NCI-H345 treated with DMSO at 0.1 percent for 48 hours (cell line): ENCODE measurements at regions not wholly inside any gene's neighbourhood (a gene's known extent, or its start where the extent isn't known, plus 50 kb on each side); places are given as distances from the start of the nearest gene placed in this dataset.
"Not testable (repeated sequence)": the region's sequence is repeated elsewhere in the genome, so short reads cannot be mapped to it uniquely, and the experiment has no call there.

Source experiments
- DNase-seq: peaks from one replicate; lab custom pipeline; 2025; ENCODE audit not compliant: unreplicated experiment; lab: John Stamatoyannopoulos, UW

DNA sequence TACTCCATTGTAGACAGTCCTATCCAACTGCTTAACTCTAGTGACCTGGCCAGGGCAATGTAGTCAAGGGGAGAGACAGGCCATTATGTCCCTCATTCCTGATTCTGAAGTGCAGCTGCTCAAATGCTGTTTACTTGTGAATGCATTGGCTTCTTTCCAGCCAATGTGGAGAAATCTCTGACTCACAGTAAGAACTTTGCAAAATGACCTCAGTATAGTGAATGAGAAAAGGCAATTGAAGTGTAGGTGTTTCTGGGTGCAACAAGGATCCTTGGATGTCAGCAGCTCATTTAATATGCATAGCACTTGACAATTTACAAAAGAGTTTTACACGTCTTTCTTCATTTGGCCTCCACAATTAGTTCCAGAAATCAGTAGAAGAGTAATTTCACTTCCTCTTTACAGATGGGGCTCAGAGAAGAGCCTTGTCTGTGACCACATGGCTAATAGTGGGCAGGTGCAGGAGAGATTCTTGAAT is 367.2 kb downstream of the OSTF1 start:
- DNase-seq, result no peak

DNA sequence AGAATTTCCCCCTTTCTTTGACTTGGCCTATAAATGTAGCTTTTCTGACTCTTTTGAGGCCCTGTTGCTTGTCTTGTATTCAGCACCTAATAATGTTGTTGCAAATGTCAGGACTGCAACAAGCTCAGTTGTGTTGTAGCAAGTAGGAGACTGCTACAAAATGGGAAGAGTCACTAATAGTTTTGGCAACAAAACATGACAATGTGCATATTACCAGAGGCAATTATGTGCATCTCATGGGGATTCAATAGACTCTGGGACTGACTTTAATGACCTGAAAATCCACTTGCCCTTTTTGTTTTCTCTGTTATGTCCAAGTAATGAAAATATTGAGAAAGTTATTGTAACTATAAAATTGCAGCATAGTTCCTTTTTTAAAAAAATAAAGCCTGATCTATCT is 368.4 kb downstream of the OSTF1 start:
- no peak for DNase-seq

DNA sequence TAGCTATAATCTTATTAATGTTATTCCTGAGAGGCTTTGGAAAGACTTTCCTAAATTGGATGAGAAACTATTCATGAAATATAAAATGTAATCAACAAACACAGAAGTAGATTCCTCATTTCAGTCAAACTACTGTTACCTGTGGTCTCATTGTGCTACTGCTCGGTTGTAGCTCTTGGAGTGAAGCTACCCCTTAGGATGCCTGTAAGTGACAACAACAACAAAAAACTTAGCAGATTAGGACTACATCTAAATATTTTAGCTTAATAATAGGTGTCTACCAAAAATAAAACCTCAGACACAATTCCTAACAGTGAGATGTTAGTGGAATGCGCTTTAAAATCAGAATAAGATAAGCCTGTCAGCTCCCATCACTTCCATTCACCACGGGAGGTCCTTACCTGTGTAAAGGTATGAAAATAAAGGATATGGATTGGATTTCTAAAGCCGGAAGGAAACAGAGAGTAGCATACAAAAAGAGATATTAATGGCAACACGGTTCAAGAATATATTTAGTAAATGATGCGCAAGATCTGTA is 369.2 kb downstream of the OSTF1 start:
- DNase-seq, result no peak

DNA sequence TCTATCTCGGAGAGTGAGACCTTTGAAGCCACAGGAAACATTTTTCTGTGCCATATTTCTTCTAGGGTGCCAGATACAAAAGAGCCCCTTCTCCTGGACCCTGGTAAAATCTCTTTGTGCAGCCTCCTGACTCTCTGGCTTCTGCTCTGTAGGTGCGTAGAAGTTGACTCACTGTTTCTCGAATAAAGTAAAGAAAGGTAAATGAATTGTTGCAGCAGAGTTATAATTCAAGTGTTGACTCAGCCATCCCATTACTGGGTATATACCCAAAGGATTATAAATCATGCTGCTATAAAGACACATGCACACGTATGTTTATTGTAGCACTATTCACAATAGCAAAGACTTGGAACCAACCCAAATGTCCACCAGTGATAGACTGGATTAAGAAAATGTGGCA is 371.0 kb downstream of the OSTF1 start:
- DNase-seq, result not testable (repeated sequence)

DNA sequence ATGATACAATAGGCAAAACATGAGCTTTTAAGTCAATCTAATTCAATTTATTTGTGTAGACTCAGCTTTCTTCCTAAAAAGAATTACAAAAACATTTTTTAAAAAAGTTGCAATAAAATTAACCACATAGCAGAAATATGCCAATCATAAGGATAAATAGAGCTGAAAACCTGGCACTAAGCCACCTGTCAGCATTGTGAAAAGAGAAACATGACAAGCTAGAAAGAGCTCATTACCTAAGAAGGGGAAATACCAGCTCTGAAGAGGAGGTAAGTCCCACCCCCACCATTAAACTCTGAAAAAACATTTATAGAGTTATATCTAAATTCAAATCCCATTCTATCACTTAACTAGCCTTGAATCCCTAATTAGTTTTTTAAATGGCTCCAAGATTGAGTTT is 372.9 kb downstream of the OSTF1 start:
- DNase-seq, result no peak

DNA sequence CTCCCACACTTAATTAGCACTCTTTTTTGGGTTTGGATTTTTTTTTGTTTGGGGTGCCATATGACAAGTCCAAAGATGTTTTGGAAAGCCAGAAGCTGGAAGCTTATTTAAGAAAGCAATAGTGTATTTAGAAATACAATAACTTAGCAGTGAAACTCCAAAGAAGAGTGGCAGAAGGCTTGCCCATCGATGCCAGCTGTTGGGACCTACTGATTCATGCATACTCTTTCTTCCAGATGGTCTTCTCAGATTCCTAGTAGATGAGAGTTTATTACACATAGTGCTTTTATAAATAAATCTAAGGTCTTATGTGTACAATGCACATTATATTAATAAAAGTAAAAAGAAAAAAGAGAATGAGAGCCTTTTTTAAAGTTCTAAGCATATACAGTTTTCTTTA is 374.6 kb downstream of the OSTF1 start:
- no peak for DNase-seq

DNA sequence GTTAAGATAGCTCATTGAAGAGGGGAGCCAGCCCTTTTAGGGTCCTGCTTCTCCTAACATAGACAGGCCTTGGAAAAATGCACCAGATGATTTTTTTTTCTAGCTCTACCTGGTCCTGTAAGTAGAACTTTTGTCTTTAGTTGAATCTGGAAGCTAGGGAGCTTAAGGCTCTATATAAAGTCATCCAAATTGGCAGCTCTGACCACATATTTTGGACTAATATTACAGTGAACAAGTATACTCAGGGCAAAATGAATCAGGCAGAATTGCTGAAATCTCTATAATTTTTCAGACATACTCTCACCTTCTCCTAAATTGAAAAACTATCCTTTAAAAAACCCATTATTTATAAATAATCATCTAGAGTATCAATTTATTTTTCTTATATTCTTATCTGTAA is 375.6 kb downstream of the OSTF1 start:
- DNase-seq, result no peak

DNA sequence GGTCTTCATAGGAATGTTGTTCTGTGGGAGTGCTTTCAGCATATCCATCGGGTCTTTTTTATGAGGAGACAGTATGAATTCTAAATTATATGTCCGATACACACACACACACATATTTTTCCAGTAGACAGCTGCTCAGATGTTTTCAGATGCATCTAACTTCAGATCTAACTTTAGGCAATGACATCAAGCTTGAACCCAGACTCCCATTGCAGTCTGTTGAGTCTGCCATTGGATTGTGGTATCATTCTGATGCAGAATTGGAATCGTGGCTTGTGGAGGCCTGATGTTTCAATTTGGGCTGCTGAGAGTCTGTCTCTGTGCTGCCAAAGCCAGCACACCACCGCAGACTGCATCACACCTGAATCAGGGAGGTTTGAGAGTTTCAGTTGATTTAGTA is 376.4 kb downstream of the OSTF1 start:
- no peak for DNase-seq

DNA sequence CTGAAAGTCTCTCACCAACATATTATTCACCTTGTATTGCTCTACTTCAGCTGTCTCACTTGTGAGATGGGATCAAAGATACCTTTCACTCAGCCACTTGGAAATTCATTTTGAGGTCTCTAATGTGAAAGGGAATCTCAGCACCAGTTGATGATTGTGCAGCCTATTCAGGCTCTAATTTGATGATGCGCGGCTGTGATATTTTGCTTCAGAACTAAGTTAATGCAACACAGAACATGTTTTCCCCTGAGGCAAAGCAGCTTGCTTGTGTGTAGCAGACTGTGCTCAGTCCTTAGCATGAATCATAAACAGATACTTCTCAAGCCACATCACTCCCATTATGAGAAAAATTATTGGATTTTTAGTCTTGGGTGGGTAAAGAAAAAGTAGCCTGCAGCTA is 378.8 kb downstream of the OSTF1 start:
- no peak for DNase-seq

DNA sequence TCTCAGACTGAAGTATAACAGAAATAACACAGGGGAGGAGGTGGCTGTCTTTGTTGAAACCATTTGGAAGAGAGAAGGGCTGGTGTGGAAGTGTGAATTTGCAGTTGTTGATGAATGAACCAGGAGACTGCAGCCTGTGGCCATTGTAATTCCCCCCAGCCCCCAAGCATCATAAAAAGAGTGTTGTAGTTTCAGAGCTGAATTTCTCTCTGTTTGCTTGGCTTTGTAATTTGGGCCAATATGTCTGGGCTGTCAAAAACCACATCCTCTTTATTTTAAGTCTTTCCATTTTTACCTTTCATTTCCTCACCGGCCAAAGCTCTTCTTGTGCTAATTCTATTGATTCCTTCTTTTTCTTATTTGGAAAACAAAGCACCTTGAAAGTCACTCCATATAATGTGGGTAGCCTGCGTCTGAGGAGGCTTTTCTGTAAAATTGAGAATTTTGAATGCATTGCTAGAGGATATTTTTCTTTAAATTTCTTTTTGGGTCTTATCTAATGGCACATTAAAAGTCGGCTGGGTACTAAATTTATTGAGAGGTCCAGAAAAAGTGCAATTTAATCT is 383.3 kb downstream of the OSTF1 start:
- DNase-seq, result no peak

DNA sequence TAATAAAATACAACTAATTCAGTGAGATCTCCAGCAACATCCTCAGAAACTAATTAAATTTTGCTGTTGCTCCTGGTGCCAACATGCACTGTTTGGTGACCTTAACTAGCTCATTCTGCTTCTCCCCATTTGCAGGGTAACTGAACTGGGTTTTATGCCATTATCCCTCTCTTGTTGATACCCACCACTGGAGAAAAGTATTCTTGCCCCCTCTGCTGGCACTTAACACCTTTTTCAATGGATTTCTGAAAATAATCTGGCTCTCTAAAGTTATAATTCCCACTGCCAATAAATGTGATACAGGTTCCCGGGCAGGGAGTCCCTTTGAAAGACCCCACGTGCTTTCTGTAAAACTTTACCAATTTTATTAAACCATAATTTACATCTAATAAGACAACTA is 394.3 kb downstream of the OSTF1 start:
- DNase-seq, result no peak

DNA sequence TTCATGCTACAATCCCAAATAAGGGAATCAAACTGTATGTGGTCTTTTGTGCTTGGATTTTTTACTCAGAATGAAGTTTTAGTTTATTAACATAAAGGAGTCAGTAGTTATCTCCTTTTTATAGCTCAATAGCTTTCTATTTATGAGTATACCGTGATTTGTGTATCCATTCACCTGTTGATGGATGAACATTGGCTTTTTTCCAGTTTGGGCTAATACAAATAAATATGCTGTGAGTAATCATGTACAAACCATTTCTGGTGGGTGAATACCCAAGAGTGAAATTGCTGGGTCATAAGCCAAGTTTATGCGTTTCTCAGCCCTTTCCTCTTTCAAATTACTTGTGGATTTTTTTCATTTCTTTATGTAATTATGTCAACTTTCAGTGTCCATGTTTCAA is 395.3 kb downstream of the OSTF1 start:
- DNase-seq, result no peak

DNA sequence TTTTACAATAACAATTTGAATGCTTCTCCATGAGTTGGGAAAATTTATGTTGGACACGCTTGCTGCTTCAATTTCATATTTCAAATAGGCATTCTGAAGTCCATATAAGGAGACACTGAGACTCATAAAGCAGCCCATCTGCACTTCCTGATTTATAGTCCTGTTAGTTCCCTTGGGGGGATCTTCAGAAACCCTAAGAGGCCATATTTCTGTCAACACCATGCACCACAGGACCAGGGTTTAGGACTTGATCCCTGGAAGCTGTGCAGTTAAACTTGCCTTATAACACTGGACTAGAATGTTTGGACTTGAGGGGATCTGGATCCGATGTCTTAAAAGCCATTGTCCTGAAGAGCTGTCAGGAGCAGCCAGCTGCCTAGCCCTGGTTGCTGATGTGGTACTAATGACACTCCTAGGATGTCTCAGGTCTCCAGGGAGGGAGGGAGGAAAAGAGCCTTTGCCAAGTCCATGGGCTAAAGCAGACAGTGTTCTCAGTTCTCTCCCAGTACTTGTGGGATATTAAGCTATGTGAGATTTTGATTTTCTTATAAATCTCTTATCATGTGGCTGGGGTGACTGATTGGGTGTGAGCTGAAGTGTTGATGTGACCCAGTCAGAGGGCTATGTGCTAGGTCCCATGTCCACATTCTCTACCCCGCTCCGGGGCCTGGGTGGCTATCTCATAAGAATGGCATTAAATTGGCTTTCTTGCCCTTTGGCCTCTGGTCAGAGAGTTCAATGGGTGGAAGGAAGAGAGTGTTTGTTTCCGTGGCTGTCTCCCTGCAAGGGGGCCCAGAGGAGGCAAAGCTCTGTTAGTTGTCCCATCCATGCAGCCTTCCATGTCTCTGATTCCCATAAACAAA is 399.8 kb downstream of the OSTF1 start:
- DNase-seq, result no peak

DNA sequence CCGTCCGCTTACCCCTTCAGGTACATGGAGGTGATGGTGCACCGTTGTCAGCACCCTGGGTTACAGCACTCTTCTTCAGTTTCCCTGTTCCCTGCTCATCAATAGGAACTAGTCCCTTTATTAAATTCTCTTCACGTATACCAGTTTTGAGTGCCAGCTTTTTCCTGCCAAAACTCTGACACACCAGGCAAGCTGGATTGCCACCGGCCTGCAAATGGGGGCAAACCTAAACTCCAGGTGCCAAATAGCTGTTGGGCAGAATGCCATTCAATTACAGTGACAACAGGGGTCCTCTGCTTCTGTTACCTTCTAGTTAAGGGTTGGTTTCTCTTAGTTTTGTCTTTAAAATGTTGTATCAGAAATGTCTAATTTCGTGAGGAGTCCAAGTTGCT is 400.4 kb downstream of the OSTF1 start:
- no peak for DNase-seq

DNA sequence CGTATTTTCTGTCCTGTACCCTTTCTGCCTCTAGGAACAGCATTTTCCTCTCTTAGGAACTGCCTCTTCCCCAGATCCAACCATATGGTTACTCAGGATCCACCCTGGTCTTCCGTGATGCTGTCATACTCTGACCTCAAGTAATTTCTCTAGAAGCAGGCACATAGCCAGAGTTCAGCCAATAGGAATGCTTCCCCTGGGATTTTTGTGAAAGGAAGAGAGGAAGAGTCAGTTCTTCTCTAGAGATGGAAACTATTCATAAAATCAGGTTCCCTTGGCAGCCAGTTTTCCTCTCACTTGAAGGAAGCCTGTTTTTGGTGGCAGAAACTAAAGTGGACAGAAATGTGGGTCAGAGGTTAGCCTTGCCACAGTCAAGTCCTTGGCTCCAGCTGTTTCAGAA is 400.1 kb upstream of the PCSK5 start:
- no peak for DNase-seq

DNA sequence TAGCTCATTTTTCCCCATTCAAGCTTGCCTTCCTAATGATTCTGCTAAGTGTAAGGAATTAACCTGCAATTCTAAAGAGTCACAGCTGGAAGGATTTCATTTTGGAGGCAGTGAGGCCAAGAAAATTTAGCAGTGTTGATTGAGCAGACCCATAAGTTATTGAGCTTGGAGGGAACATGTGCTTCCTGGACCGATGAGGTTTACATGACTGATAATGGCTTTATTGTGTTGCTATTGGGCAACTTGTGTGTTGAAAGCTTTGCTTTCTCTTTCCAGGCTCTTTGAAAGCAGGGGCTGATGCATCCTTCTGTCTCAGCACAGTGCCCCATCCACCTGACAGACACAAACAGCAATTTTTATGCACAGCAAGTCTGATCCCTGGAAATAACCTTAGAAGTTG is 398.9 kb upstream of the PCSK5 start:
- DNase-seq, result no peak

DNA sequence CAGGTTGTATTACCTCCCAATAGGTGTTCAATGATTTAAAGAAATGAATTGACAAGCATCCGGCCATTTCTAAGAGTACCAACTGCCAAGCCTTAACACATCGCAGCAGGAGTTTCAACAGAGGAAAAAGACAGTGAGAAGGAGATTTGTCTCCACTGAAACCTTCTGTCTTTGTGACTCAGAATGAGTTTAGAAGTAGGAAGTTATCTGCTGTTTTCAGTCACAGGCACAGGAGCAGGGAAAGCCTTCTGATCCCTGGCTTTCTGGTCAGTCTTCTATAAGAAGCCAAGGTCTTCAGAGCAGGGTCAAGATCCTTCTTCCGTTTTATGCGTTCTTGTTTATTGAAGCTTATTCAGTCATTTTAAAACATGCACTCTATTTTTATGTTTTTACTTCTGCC is 390.7 kb upstream of the PCSK5 start:
- no peak for DNase-seq

DNA sequence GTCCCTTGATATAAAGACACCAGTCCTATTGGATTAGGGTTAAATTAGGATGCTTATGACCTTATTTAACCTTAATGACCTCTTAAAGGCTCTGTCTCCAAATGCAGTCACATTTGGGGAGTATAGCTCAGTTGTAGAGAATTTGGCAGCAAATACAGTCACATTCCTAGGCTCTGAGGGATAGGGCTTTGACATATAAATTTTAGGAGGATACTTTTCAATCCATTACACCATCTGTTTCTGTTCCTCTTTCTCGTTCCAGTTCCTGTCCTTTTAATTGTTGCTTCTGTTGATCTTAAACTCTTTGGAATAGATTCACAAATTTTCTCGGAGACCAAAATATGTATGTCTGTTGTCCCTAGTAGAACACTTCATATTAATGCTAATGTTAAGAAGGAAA is 390.0 kb upstream of the PCSK5 start:
- no peak for DNase-seq

DNA sequence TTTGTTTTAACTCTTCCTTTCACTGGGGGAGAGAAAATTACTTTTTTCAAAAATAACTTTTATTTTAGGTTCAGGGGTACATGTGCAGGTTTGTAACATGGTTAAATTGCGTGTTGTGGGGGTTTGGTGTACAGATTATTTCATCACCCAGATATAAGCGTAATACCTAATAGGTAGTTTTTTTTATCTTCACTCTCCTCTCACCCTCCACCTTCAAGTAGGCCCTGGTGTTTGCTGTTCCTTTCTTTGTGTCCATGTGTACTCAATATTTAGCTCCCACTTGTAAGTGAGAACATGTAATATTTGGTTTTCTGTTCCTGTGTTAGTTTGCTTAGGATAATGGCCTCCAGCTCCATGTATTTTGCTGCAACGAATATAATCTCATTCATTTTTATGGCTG is 389.5 kb upstream of the PCSK5 start:
- DNase-seq, result not testable (repeated sequence)

DNA sequence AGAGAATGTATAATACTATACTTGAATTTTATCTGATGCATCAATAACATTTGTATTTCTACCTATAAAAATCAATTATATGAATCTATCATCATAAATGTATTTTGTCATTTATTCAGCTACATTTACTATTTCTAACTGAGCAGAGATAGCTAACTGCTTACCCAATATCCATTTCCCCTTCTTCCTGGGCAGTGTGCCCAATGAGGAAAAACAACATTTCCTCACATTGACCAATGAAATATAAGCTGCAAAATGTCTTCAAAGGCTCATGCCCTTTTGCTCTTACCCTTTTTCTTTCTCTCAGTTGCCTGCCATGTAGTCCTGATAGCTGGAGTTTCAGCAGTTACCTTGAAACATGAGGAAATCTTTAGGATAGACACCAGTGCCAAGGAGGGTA is 385.8 kb upstream of the PCSK5 start:
- DNase-seq, result no peak

DNA sequence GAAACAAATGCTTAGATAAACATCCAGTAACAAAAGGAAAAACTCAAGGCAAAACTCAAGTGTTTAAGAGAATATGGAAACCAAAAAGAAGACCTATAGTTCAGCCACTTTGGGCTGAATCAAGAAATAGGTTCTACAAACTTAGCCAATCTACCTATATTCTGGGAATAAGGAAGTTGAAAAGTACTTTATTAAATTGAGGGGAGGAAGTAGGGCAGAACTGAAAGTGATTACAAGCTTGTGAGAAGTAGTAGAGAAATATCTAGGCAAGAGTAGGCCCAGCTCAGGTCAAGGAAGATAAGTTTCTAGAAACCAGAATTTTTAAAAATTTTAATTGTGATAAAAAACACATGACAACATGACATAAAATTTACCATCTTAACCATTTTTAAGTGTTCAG is 384.8 kb upstream of the PCSK5 start:
- no peak for DNase-seq

DNA sequence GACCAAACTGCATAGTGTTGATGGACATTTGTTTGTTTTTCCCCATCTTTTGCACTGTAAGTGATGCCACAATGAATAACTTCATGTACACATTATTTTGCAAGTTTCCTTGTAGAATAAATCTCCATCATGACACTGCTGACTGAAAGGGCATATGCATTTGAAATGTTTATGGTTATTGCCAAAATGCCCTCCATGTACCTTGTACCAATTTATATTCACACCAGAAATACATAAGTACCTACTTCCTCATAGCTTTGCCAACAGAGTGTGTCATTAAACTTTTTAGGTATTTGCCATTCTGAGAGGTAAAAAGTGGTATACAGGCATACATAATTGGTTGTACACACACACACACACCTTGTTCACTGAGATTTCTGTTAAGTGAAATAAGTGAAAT is 361.0 kb upstream of the PCSK5 start:
- DNase-seq, result no peak

DNA sequence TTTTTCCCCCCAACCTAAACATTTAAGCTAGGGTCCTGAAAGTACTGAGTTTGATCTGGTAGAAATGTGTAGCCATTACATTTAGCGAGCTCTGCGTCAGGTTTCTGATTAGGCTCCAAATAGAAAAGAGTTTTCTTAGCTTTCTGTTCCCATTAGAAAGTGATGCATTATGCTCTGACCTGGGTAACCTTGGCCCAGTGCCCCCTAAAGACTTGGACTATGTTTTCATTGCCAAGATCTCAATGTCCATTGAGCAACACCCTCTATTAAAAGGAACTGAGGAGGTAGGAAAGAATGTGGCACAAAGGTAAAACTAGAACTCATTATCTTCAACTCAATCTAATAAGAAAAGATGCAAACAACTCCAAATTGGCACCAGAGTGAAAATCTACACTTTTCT is 358.9 kb upstream of the PCSK5 start:
- no peak for DNase-seq
